Thyroid gland (tissue), 4 donors: ENCODE measurements at regions not wholly inside any gene's neighbourhood (a gene's known extent, or its start where the extent isn't known, plus 50 kb on each side); places are given as distances from the start of the nearest gene placed in this dataset.

Experiments used
- CTCF ChIP-seq, 6 experiments: fragments of 200-600 bp in 3 of 6; fragments of 450-650 bp in 3 of 6; sonication (generic) in 3 of 6; IDR thresholded peaks; one replicate each; pipeline ENCODE4 v1.5.1; 2016 to 2019; ENCODE audit warnings: antibody characterized with exemption in 6 of 6, mild to moderate bottlenecking in 2 of 6, inconsistent platforms in 1 of 6, moderate library complexity in 1 of 6
- POLR2A ChIP-seq, 2 donors: fragments of 450-650 bp; IDR thresholded peaks; one replicate each; pipeline ENCODE4 v1.6.1; 2017; ENCODE audit warnings: antibody characterized with exemption in 2 of 2, mild to moderate bottlenecking in 2 of 2, moderate library complexity in 1 of 2

GRCh38 chr15:36502509-36502908 is 76.9 kb upstream of the CDIN1 start:
- TF ChIP-seq CTCF (IDR thresholded peaks at IDR 0.05), result no peak
- no peak for TF ChIP-seq POLR2A (IDR thresholded peaks at IDR 0.05)
